Astrocyte (in vitro differentiated cells and primary cell): ENCODE measurements at regions not wholly inside any gene's neighbourhood (a gene's known extent, or its start where the extent isn't known, plus 50 kb on each side); places are given as distances from the start of the nearest gene placed in this dataset.
A peak's percentile ranks its signal among the peaks of the same experiment; 100 is the strongest.

Experiments
- DNase-seq: peaks from one replicate; pipeline ENCODE4 v3.0.0-alpha.2; 2010; ENCODE audit warnings: low read depth
- FAIRE-seq: peaks from 2 replicates; lab custom pipeline; 2011; peaks lifted over from hg19 to GRCh38; lab: Jason Lieb, UNC
- H2AFZ ChIP-seq: 2 replicates; pipeline ENCODE4 v1.6.0; 2012; ENCODE audit warnings: low read depth, low read length, inconsistent platforms
- H3K27ac ChIP-seq: 2 replicates; pipeline ENCODE4 v1.5.1; 2011; ENCODE audit warnings: low read depth, low read length, inconsistent platforms
- H3K27me3 ChIP-seq: 2 replicates; pipeline ENCODE4 v1.6.0; 2011; ENCODE audit warnings: low read length, inconsistent platforms; ENCODE audit not compliant: insufficient read depth
- H3K36me3 ChIP-seq: 2 replicates; pipeline ENCODE4 v1.5.1; 2011; ENCODE audit warnings: low read length, inconsistent platforms; ENCODE audit not compliant: insufficient read depth
- H3K4me1 ChIP-seq: 2 replicates; pipeline ENCODE4 v1.5.1; 2011; ENCODE audit warnings: low read length, inconsistent platforms; ENCODE audit not compliant: insufficient read depth
- H3K4me2 ChIP-seq: 2 replicates; pipeline ENCODE4 v1.6.0; 2012; ENCODE audit warnings: low read length, inconsistent platforms
- H3K4me3 ChIP-seq: 2 replicates; pipeline ENCODE4 v1.5.1; 2011; ENCODE audit warnings: low read depth, mild to moderate bottlenecking, low read length, inconsistent platforms; ENCODE audit not compliant: insufficient read depth
- H3K79me2 ChIP-seq: 2 replicates; pipeline ENCODE4 v1.6.0; 2012; ENCODE audit warnings: mild to moderate bottlenecking, low read length, inconsistent platforms; ENCODE audit not compliant: insufficient read depth
- H3K9ac ChIP-seq: 2 replicates; pipeline ENCODE4 v1.6.0; 2012; ENCODE audit warnings: mild to moderate bottlenecking, low read length, inconsistent platforms
- H3K9me3 ChIP-seq: 2 replicates; pipeline ENCODE4 v1.5.1; 2012; ENCODE audit warnings: low read depth, mild to moderate bottlenecking, low read length, inconsistent platforms; ENCODE audit not compliant: insufficient read depth
- H4K20me1 ChIP-seq: 2 replicates; pipeline ENCODE4 v1.6.0; 2012; ENCODE audit warnings: low read length, inconsistent platforms; ENCODE audit not compliant: insufficient read depth
- H3K27ac Mint-ChIP-seq: one replicate; pipeline ENCODE4 v1.8.0; 2021; ENCODE audit warnings: mild to moderate bottlenecking, mixed read lengths; ENCODE audit not compliant: unreplicated experiment
- H3K27me3 Mint-ChIP-seq: one replicate; pipeline ENCODE4 v1.8.0; 2021; ENCODE audit warnings: low read depth, mixed read lengths; ENCODE audit not compliant: unreplicated experiment
- H3K36me3 Mint-ChIP-seq: one replicate; pipeline ENCODE4 v1.8.0; 2021; ENCODE audit warnings: low read depth, mixed read lengths; ENCODE audit not compliant: unreplicated experiment
- H3K4me1 Mint-ChIP-seq: one replicate; pipeline ENCODE4 v1.8.0; 2021; ENCODE audit warnings: low read depth, mixed read lengths; ENCODE audit not compliant: unreplicated experiment
- H3K4me3 Mint-ChIP-seq: one replicate; pipeline ENCODE4 v1.8.0; 2021; ENCODE audit warnings: mild to moderate bottlenecking, moderate library complexity, mixed read lengths; ENCODE audit not compliant: unreplicated experiment
- H3K9me3 Mint-ChIP-seq: one replicate; pipeline ENCODE4 v1.8.0; 2021; ENCODE audit warnings: mild to moderate bottlenecking, mixed read lengths; ENCODE audit not compliant: unreplicated experiment
- EZH2 ChIP-seq: IDR thresholded peaks from 2 replicates; pipeline ENCODE4 v1.6.1; 2012; ENCODE audit warnings: mild to moderate bottlenecking, low read length, inconsistent platforms; ENCODE audit not compliant: insufficient read depth
- TF ChIP-seq, protein P1 (sequence below): IDR thresholded peaks from 2 replicates; pipeline ENCODE4 v1.5.1; 2011; ENCODE audit warnings: low read depth, mild to moderate bottlenecking, inconsistent platforms, low read length, moderate library complexity; ENCODE audit not compliant: insufficient read depth

DNA sequence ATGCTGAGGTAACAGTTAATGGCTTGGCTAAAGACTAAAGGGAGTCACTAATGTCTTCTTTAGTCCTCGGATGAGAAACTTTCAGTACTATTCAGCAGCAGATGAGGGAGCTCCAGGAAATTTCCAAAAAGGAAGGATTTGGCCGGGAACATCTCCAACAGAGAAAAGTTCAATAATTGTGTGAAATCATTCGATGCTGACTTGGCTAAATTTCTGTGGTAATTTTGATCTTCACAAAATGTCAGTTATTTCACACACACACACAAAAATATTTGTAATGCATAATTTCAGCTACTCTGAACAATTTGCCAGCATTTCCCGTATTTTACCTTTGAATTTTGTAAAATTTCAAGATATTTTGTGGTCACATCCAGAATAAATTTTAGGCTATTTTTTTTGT, 462.8 kb upstream of the MDFIC2 start:
- no peaks in the 10 kb centered on the region for H3K9me3 Mint-ChIP-seq
- H3K4me1 ChIP-seq: peaks cover 5% of the 10 kb centered on the region
- TF ChIP-seq, protein P1, sequence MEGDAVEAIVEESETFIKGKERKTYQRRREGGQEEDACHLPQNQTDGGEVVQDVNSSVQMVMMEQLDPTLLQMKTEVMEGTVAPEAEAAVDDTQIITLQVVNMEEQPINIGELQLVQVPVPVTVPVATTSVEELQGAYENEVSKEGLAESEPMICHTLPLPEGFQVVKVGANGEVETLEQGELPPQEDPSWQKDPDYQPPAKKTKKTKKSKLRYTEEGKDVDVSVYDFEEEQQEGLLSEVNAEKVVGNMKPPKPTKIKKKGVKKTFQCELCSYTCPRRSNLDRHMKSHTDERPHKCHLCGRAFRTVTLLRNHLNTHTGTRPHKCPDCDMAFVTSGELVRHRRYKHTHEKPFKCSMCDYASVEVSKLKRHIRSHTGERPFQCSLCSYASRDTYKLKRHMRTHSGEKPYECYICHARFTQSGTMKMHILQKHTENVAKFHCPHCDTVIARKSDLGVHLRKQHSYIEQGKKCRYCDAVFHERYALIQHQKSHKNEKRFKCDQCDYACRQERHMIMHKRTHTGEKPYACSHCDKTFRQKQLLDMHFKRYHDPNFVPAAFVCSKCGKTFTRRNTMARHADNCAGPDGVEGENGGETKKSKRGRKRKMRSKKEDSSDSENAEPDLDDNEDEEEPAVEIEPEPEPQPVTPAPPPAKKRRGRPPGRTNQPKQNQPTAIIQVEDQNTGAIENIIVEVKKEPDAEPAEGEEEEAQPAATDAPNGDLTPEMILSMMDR: no peak
- TF ChIP-seq EZH2: no peak
- no peak overlapping the region for H3K27ac ChIP-seq
- no peak overlapping the region for H3K4me3 ChIP-seq
- H4K20me1 ChIP-seq: no peaks in the 10 kb centered on the region
- H3K36me3 Mint-ChIP-seq: no peaks in the 10 kb centered on the region
- H3K36me3 ChIP-seq: no peaks in the 10 kb centered on the region
- H3K4me2 ChIP-seq: no peak overlapping the region
- peaks cover 2% of the 10 kb centered on the region for H3K9me3 ChIP-seq
- H3K79me2 ChIP-seq: no peaks in the 10 kb centered on the region
- H3K27ac Mint-ChIP-seq: no peak overlapping the region
- H3K27me3 Mint-ChIP-seq: no peaks in the 10 kb centered on the region
- peaks cover 5% of the 10 kb centered on the region for H3K4me1 Mint-ChIP-seq
- no peak overlapping the region for H3K9ac ChIP-seq
- FAIRE-seq (no peak), DNase-seq (no peak)
- no peak overlapping the region for H3K4me3 Mint-ChIP-seq
- no peak overlapping the region for H2AFZ ChIP-seq
- no peaks in the 10 kb centered on the region for H3K27me3 ChIP-seq

DNA sequence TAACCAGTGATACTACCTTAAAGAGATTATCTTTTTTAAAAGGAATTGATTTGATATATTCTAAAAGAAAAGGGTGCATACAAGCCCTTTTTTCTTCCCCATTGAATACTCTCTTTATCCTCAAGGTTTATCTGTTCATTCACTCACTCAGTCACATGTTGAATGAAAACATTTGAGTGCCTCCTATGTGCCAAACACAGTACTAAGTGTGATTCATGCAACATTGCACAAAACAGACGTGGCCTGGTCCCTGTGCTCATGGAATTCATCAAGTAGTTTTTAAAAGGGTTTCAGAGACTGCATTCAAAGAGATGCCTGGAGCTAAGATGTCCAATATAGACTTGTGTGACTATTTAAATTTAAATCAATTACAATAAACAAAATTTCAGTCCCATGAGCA, 462.2 kb upstream of the MDFIC2 start:
- TF ChIP-seq, protein P1: no peak
- TF ChIP-seq EZH2: no peak
- Histone ChIP-seq H3K4me3 (no peak overlapping the region), H3K79me2 (no peaks in the 10 kb centered on the region), H3K27ac (no peak overlapping the region), H2AFZ (no peak overlapping the region), H3K4me1 (peaks cover 5% of the 10 kb centered on the region), H3K36me3 (no peaks in the 10 kb centered on the region), H4K20me1 (no peaks in the 10 kb centered on the region), H3K9me3 (peaks cover 2% of the 10 kb centered on the region), H3K27me3 (no peaks in the 10 kb centered on the region), H3K9ac (no peak overlapping the region), H3K4me2 (no peak overlapping the region)
- Mint-ChIP-seq H3K36me3 (no peaks in the 10 kb centered on the region), H3K9me3 (no peaks in the 10 kb centered on the region), H3K4me3 (no peak overlapping the region), H3K27ac (no peak overlapping the region), H3K4me1 (peaks cover 5% of the 10 kb centered on the region), H3K27me3 (no peaks in the 10 kb centered on the region)
- no peak for DNase-seq
- FAIRE-seq: no peak

DNA sequence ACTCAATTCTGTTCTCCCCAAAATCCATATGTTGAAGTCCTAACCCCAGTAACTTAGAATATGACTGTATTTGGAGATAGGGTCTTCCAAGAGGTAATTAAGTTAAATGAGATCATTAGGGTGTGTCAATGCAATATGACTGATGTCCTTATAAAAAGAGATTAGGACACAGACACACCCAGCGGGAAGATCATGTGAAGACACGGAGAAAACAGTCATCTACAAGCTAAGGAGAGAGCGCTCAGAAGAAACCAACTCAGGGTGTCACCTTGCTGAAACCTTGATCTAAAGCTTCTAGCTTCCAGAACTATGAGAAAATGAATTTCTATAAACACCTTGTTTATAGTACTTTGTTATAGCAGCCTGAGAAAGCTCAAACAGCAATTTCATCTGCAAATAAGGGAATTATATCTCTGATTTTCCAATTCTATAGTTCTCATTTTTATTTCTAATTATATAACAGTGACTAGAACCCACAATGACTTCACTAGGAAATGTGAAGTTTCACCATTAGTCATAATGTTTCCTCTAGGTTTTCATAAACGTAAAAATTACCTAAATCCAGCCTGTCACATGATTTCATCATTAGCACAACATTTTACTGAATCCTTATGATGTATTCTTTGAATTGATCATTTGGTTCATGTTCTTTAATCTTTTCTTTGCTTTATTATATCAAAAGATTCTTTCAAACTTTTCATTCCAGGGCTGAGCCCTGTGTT, 459.1 kb upstream of the MDFIC2 start:
- Histone ChIP-seq H3K9me3 (no peaks in the 10 kb centered on the region), H3K9ac (no peak overlapping the region), H3K4me1 (peaks cover 5% of the 10 kb centered on the region), H3K36me3 (no peaks in the 10 kb centered on the region), H3K4me3 (no peak overlapping the region), H4K20me1 (no peaks in the 10 kb centered on the region), H3K27me3 (no peaks in the 10 kb centered on the region), H3K4me2 (peak overlapping the region; percentile 34), H3K79me2 (no peaks in the 10 kb centered on the region), H3K27ac (peak overlapping the region; percentile 7), H2AFZ (no peak overlapping the region)
- H3K4me3 Mint-ChIP-seq: no peak overlapping the region
- FAIRE-seq: no peak
- no peaks in the 10 kb centered on the region for H3K9me3 Mint-ChIP-seq
- no peak overlapping the region for H3K27ac Mint-ChIP-seq
- TF ChIP-seq, protein P1: no peak
- no peak for TF ChIP-seq EZH2
- peaks cover 5% of the 10 kb centered on the region for H3K4me1 Mint-ChIP-seq
- H3K27me3 Mint-ChIP-seq: no peaks in the 10 kb centered on the region
- DNase-seq: peak; percentile 34
- no peaks in the 10 kb centered on the region for H3K36me3 Mint-ChIP-seq
